Mononuclear cell (primary cell): ENCODE measurements at regions not wholly inside any gene's neighbourhood (a gene's known extent, or its start where the extent isn't known, plus 50 kb on each side); places are given as distances from the start of the nearest gene placed in this dataset.
"Not testable (repeated sequence)": the region's sequence is repeated elsewhere in the genome, so short reads cannot be mapped to it uniquely, and the experiment has no call there.

ENCODE experiments used
- H3K27me3 ChIP-seq: 2 replicates; pipeline ENCODE4 v1.6.0; 2011; ENCODE audit warnings: low read length, control low read depth; ENCODE audit not compliant: insufficient read depth
- H3K4me1 ChIP-seq: 2 replicates; pipeline ENCODE4 v1.5.1; 2011; ENCODE audit warnings: mild to moderate bottlenecking, low read length, control low read depth; ENCODE audit not compliant: insufficient read depth
- H3K4me3 ChIP-seq: 2 replicates; pipeline ENCODE4 v1.5.1; 2011; ENCODE audit warnings: mild to moderate bottlenecking, low read length, moderate library complexity
- H3K9me3 ChIP-seq: 2 replicates; pipeline ENCODE4 v1.5.1; 2011; ENCODE audit warnings: low read depth, mild to moderate bottlenecking, control low read depth, low read length

GRCh38 chr10:78222096-78222790 lies 188.6 kb downstream of the RPS24 start:
- no peak overlapping the region for H3K4me3 ChIP-seq
- peaks cover 3% of the 10 kb centered on the region for H3K4me1 ChIP-seq
- H3K27me3 ChIP-seq: no peaks in the 10 kb centered on the region
- H3K9me3 ChIP-seq: no peaks in the 10 kb centered on the region

- no peaks in the 10 kb centered on the region for H3K4me1 ChIP-seq
- no peaks in the 10 kb centered on the region for H3K9me3 ChIP-seq
- H3K27me3 ChIP-seq: no peaks in the 10 kb centered on the region
- no peak overlapping the region for H3K4me3 ChIP-seq
Measured at GRCh38 chr10:78223088-78223487, 189.4 kb downstream of the RPS24 start.

- Histone ChIP-seq H3K9me3 (no peaks in the 10 kb centered on the region), H3K4me3 (no peak overlapping the region), H3K4me1 (no peaks in the 10 kb centered on the region), H3K27me3 (no peaks in the 10 kb centered on the region)
Measured at GRCh38 chr10:78224602-78225001, 190.9 kb downstream of the RPS24 start.

- H3K4me1 ChIP-seq: no peaks in the 10 kb centered on the region
- no peaks in the 10 kb centered on the region for H3K27me3 ChIP-seq
- H3K4me3 ChIP-seq: no peak overlapping the region
- no peaks in the 10 kb centered on the region for H3K9me3 ChIP-seq
Measured at GRCh38 chr10:78225594-78225993, 191.9 kb downstream of the RPS24 start.

GRCh38 chr10:78229489-78229888 lies 195.8 kb downstream of the RPS24 start:
- H3K27me3 ChIP-seq: no peaks in the 10 kb centered on the region
- no peaks in the 10 kb centered on the region for H3K9me3 ChIP-seq
- no peak overlapping the region for H3K4me3 ChIP-seq
- H3K4me1 ChIP-seq: no peaks in the 10 kb centered on the region

GRCh38 chr10:78229950-78230675 lies 196.4 kb downstream of the RPS24 start:
- Histone ChIP-seq H3K4me1 (no peaks in the 10 kb centered on the region), H3K27me3 (no peaks in the 10 kb centered on the region), H3K4me3 (no peak overlapping the region), H3K9me3 (no peaks in the 10 kb centered on the region)

GRCh38 chr10:78231327-78231726 lies 197.7 kb downstream of the RPS24 start:
- Histone ChIP-seq H3K27me3 (no peaks in the 10 kb centered on the region), H3K4me3 (no peak overlapping the region), H3K4me1 (peaks cover 2% of the 10 kb centered on the region), H3K9me3 (no peaks in the 10 kb centered on the region)

GRCh38 chr10:78231939-78232338 lies 198.3 kb downstream of the RPS24 start:
- H3K4me3 ChIP-seq: no peak overlapping the region
- no peaks in the 10 kb centered on the region for H3K27me3 ChIP-seq
- peaks cover 7% of the 10 kb centered on the region for H3K4me1 ChIP-seq
- no peaks in the 10 kb centered on the region for H3K9me3 ChIP-seq

- no peak overlapping the region for H3K4me3 ChIP-seq
- H3K4me1 ChIP-seq: peaks cover 7% of the 10 kb centered on the region
- no peaks in the 10 kb centered on the region for H3K27me3 ChIP-seq
- no peaks in the 10 kb centered on the region for H3K9me3 ChIP-seq
Measured at GRCh38 chr10:78236416-78237015, 202.9 kb downstream of the RPS24 start.

GRCh38 chr10:78237951-78238350 lies 204.3 kb downstream of the RPS24 start:
- not testable (repeated sequence) for H3K4me3 ChIP-seq, H3K27me3 ChIP-seq, H3K9me3 ChIP-seq, H3K4me1 ChIP-seq

- Histone ChIP-seq H3K27me3 (no peaks in the 10 kb centered on the region), H3K4me3 (no peak overlapping the region), H3K4me1 (peaks cover 38% of the 10 kb centered on the region), H3K9me3 (no peaks in the 10 kb centered on the region)
Measured at GRCh38 chr10:78247266-78247665, 213.6 kb downstream of the RPS24 start.

- no peaks in the 10 kb centered on the region for H3K9me3 ChIP-seq
- H3K4me3 ChIP-seq: no peak overlapping the region
- H3K27me3 ChIP-seq: no peaks in the 10 kb centered on the region
- peaks cover 38% of the 10 kb centered on the region for H3K4me1 ChIP-seq
Measured at GRCh38 chr10:78247821-78248220, 214.2 kb downstream of the RPS24 start.

- no peaks in the 10 kb centered on the region for H3K27me3 ChIP-seq
- peaks cover 40% of the 10 kb centered on the region for H3K4me1 ChIP-seq
- H3K9me3 ChIP-seq: no peaks in the 10 kb centered on the region
- no peak overlapping the region for H3K4me3 ChIP-seq
Measured at GRCh38 chr10:78248651-78249464, 215.2 kb downstream of the RPS24 start.

- Histone ChIP-seq H3K4me3 (no peak overlapping the region), H3K9me3 (no peaks in the 10 kb centered on the region), H3K27me3 (no peaks in the 10 kb centered on the region), H3K4me1 (peaks cover 42% of the 10 kb centered on the region)
Measured at GRCh38 chr10:78249690-78250089, 216.0 kb downstream of the RPS24 start.
